GM21529 (cell line): ENCODE measurements at regions not wholly inside any gene's neighbourhood (a gene's known extent, or its start where the extent isn't known, plus 50 kb on each side); places are given as distances from the start of the nearest gene placed in this dataset.
"Not testable (repeated sequence)": the region's sequence is repeated elsewhere in the genome, so short reads cannot be mapped to it uniquely, and the experiment has no call there.

ENCODE experiments used
- ATAC-seq: cut with Tn5 transposase; IDR thresholded peaks from one replicate; pipeline ENCODE4 v1.9.1; 2021; ENCODE audit not compliant: unreplicated experiment

DNA sequence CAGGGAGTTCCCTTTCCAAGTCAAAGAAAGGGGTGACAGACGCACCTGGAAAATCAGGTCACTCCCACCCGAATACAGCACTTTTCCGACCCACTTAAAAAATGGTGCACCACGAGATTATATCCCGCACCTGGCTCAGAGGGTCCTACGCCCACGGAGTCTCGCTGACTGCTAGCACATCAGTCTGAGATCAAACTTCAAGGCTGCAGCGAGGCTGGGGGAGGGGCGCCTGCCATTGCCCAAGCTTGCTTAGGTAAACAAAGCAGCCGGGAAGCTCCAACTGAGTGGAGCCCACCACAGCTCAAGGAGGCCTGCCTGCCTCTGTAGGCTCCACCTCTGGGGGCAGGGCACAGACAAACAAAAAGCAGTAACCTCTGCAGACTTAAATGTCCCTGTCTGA is 277.8 kb upstream of the ARHGAP42 start:
- not testable (repeated sequence) for ATAC-seq

DNA sequence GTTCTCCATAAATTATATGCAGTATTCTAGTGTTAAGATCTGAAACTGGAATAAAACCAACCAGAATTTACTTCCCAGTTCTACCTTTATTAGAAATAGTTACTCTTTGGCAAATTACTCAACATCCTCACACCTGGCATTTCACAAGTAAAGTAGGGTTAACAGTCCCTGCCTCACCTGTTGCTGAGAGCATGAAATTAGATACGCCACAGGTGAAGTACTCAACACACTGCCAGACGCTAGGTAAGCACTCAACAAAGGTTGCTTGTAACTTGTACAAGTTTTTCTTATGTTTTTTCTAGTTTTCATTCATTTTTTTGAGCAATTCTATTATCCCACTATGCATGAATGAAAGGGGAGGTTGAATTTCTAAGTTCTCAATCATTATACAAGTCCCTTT is 267.6 kb upstream of the ARHGAP42 start:
- no peak for ATAC-seq

DNA sequence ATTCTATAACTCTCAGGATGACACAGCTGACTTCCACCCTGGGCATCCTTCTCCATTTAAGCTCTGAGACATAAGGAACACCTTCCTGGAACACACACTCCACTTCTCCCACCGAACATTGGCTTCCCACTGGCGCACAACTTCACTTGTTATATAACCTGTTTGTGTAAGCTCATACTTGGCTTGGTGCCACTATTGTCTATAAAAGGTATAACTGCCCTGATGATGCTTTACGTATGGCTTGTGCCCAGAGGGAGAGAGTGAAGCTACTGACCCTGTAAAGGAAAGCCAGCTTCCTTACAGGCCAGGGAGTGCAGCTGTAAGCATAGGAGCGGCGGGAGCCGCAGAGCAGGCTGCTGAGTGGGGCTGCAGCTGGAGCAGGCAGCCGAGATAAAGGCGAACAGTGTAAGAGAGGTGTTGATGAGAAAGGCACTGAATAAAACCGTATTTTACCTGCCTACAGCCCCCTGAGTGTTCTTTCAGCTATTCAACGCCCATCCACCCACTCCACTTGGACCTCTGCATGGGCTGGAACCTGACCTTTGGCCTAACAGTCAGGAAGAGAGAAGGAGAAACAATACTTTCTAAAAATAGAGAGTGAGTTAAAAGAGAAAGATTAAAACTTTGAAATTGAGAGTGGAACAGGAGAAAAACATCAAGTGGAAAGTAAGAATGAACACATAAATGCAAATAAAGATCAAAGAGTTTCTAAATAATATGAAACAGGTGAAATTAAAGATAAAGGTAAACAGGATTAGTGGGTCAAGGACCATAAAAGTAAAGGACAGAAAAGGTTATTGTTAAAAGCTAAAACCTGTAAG is 252.1 kb upstream of the ARHGAP42 start:
- ATAC-seq: no peak

DNA sequence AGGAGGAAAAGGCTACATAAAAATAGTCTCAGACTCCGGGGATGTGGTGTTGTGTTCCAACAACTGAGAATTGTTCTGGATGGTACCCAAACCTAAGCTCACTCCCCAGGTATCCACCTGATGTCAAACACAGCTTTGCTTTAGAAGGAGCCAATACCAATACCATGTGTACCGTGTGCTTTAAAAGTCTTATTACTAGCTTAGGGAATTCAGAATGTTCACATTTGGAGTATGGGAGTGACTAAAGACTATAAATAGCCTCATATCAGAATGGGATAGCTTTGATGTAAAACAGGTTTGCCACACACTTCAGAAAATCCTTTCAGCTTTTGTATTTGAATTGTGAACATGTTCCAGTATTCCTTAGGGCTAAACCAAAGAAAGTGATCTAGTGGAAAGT is 248.7 kb upstream of the ARHGAP42 start:
- no peak for ATAC-seq

DNA sequence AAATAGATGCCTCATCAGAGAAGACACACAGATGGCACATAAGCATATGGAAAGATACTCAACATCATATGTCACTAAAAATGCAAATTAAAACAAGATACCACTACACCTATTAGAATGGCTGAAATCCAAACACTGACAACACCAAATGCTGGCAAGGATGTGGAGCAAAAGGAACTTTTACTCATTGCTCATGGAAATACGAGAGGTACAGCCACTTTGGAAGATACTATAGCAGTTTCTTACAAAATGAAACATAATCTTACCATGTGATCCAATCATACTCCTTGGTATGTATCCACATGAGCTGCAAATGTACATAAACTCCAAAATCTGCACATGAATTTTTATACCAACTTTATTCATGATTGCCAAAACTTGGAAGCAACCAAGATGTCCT is 246.0 kb upstream of the ARHGAP42 start:
- no peak for ATAC-seq

DNA sequence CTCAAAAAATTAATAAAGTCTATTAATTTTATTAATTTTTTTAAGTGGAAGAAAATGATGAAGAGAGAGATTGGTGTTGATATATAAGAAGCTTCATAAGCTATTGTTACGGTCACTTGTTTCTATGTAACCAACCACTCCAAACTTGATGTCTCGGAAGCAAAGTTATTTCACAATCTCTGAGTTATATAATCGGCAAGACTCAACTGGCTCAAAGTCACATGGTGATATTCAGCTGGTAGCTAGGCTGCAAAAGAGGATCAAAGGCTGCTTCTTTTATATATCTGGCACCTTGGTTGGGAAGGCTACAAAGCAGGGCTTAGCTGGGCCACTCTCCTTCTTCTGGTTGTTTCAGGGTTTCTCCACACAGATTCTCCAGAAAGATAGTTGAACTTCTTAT is 245.1 kb upstream of the ARHGAP42 start:
- ATAC-seq: no peak

DNA sequence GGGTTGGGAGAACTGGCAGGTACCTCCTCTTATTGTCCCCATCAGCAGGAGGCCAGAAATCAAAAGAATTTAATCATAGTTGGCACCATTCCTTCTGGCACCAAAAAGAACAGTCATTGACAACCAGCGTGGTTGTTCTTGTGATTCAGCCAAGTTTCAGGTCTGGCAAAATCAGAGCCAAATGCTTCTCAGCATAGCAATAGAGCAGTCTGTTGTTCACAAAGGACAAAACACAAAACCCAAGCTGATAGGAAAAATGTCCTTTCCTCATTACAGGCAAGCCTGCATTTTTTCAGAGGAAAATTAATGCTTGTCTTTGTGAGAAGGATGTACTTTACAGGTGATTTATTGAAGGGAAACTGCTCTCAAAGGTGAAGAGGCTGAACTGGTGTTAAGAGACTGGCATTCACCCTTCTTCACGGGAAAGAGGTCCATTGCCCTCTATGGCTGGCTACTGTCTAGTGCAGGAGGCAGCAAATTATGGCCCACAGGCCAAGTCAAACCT is 241.8 kb upstream of the ARHGAP42 start:
- ATAC-seq: no peak

DNA sequence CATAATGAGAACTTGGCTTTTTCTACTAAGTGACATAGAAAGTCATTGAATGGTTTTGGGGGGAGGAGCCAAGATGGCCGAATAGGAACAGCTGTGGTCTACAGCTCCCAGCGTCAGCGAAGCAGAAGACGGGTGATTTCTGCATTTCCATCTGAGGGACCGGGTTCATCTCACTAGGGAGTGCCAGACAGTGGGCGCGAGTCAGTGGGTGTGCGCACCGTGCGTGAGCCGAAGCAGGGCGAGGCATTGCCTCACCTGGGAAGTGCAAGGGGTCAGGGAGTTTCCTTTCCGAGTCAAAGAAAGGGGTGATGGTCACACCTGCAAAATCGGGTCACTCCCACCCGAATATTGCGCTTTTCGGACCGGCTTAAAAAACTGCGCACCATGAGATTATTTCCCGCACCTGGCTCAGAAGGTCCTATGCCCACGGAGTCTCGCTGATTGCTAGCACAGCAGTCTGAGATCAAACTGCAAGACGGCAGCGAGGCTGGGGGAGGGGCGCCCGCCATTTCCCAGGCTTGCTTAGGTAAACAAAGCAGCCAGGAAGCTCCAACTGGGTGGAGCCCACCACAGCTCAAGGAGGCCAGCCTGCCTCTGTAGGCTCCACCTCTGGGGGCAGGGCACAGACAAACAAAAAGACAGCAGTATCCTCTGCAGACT is 235.2 kb upstream of the ARHGAP42 start:
- ATAC-seq: not testable (repeated sequence)

DNA sequence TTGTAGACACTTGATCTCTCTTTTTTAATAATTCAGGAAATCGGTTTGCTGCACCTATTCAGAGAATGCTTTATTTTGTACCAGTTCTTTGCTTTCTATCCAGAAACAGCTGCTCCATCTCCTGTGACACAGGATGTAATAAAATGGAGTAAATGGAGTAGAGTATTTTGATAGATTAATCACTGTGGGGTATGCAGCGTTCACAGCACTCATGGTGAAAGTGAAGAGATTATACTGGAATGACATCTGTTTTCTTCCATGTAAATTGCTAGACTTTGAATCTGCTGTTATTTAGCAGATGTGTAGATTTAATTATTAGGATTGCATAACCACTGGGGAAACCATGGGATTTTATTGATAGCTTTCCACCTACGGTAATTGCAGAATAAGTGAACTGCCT is 227.3 kb upstream of the ARHGAP42 start:
- ATAC-seq: no peak

DNA sequence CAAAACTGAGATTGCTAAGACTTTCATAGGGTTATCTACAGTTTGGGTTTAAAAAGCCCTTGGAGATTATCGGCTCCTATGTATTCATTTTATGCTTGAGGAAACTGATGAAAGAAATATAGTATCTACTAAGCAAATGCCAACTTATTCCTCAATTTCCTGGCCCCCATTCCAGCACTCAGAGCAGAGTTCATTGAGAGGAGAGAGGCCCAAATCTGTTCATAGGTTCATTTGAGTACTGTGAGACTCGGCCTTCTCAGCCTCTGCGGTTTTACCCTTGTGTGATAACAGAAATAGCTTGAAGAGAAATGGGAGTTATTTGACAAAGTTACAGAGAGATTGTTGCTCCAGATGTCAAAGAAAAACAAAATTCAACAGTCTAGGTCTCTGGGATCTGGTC is 226.7 kb upstream of the ARHGAP42 start:
- ATAC-seq: no peak

DNA sequence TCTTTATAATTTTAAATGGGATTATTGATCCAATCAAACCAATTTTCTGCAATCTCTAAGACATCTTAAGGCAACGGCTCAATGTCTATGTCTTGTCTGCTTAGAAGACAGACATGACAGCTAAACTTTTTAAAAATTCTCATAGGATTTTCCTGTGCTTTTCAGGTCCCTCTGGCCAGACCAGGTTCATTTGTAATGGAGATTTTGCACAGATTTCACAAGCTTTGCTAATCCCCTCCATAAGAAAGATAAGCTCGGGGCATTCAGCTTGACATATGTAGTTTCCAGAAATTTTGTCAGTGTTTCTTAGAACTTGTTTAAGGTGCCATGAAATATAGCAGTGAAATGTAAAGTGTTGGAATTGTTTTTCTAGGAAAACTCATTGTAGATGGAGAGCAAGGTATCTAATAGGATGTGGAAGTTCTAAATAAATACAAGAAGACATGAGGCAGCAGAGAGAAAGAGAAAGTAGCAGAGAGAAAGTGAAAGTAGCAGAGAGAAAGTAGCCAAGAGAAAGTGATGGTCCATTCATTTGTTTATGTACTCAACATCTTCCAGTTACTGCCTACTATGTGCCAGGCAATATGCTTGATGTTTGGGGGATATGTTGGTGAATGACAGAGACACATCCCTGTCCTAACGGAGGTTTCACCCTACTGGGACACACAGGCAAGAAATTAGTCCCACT is 219.1 kb upstream of the ARHGAP42 start:
- no peak for ATAC-seq

DNA sequence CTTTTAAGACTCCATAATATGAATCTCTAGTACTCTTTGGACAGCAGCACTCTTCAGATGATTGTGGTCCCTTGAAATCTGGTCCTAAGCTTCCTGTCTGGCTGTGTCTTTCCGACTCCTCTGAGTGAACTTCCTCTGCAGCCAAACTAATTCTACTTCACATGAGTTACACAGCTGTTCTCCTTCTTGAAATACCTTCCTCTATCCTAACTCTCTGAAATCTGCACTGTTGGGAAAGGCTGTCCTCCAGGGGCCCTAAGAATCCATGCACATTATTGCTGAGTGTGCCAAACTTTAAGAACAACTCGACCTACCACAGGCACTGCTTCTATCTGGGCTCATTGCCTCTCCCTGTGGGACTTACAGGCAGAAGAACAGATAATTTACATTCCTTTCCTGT is 217.3 kb upstream of the ARHGAP42 start:
- ATAC-seq: no peak

DNA sequence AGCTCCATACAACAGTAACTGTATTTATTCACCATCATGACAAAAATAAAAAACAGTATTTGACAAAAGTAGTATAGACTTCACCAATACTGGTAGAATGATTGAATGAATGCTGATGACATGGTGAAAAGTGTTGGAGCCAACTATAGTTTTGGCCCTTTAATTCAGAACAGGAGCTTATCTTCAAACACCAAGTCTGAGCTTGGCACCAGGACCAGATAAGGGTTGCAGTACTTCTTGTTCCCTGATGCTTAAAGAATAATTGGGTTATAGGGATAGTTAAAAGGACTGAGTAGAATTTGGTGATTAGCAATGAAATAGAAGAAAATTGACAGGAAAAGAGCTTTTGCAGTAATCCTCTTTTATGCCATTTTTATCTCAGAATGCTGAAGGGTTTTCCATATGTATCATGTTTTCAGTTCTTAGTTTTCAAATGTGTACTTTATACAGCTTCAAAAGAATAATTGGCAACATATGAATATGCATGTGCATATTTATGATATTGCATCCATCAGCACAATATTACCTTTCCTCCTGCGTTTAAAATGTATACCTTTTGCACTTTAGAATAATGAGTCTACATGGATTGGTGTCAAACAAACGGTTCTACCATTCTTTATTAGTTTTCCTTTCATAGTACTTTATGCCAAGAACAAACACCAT is 214.2 kb upstream of the ARHGAP42 start:
- no peak for ATAC-seq

DNA sequence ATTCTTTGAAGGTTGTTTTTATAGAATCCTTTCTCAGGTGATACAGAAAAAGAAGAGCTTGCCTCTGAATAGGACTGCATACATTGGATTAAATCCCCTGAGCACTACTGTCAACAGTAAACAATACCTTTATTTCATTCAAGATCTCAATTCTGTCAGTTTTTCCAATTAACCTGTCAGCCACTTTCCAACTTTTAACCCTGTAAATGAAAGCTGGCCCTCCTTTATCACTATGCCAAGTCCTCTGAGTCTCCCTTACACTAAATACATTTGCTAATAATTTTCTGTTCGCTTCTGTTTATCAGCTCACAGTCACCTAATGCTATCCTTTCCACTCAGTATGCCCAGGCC is 213.7 kb upstream of the ARHGAP42 start:
- no peak for ATAC-seq

DNA sequence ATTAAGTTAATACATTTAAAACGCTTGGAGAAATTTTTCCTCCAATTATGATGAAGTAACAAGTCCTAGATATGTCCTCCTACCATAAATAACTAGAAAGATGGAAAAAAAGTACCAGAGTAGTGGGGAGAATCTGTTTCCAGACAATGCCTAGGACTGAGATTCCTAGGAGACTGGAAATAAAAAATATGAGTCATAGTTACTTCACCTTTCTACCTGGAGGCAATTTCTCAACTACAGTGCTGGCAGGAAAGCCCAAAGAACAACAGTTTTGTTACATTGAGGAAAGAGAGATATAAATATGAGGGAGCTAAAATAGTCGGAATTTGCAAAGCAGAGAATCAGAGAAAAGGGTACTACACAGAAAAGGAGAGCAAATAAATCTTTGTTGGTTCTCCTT is 202.1 kb upstream of the ARHGAP42 start:
- no peak for ATAC-seq

DNA sequence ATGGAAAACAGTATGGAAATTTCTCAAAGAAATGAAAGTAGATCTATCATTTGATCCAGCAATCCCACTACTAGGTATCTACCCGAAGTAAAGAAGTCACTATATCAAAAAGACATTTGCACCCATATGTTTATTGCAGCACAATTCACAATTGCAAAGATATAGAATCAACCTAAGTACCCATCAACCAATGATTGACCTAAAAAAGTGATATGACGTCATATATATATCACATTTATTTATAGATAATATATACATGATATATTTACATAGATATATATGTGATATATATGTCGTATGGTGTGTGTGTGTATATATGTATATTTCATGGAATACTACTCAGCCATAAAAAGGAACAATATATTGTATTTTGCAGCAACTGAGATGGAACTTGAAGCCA is 188.3 kb upstream of the ARHGAP42 start:
- no peak for ATAC-seq

DNA sequence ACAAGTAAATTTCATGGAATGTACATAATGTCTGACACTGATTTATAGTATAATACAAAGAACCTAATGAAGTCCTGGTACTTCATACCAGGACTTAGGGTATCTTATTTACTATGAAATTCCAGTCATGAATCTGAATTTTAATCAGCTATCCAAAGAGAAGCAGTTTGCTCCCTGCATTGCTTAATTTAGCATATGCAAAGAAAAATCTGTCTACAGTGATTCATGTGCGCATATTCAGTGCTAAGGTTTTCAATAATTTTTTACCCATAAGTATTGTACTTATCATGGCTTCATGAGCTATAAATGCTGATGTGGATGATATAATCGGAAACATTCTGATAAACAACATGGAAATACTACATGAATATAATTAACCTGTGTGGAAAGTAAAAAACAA is 185.6 kb upstream of the ARHGAP42 start:
- no peak for ATAC-seq

DNA sequence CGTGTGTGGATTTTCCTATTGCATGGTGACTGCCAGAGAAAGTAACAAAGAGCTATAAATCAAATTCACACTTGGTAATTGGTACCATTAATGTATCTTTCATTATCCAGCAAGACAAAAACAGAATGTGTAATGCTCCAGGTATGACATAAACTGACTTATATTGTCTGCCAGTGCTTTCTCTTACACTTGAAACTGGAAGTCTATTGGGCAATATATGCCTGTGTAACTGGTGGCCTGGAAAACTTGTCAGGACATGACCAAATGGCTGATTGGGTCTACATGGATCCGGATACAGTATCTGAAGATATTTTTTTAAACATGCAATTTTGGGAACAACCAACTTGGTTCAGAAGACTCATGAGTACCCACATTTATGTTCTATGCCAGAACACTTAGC is 174.6 kb upstream of the ARHGAP42 start:
- ATAC-seq: no peak

DNA sequence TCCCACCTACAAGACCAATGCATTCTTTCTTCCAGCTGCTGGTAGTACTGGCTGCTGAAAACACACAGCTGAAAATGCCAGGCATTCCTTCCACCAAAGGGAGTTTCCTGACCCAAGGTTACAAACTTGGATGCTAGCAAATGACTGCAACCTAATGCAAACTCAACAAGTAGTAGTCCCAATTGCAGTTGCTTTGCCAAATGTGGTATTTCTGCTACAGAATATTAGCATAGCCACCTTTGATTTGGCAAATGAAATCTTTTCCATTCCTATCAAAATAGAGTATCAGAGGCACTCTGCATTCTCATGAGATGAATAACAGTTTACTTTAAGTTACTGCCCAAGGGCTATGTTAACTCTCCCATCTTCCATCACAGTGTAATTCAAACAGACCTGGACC is 172.0 kb upstream of the ARHGAP42 start:
- no peak for ATAC-seq

DNA sequence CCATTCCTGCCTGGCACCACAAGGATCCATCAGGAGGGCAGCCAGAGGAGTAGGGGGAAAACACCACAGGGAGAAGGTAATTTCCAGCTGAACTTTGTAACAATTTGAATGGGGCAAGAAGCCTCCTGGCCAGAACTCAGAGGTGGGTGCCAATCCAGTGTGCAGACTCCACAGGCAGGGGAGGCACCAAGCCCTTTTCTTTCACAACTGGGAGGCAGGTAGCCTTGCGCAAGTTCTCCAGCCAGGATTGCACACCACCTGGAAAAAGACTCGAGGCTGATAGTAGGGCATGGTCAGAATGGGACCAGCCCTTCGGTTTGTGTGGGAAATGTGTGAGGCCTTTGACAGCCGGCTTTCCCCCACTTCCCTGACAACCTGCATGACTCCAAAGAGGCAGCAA is 161.9 kb upstream of the ARHGAP42 start:
- ATAC-seq: no peak

DNA sequence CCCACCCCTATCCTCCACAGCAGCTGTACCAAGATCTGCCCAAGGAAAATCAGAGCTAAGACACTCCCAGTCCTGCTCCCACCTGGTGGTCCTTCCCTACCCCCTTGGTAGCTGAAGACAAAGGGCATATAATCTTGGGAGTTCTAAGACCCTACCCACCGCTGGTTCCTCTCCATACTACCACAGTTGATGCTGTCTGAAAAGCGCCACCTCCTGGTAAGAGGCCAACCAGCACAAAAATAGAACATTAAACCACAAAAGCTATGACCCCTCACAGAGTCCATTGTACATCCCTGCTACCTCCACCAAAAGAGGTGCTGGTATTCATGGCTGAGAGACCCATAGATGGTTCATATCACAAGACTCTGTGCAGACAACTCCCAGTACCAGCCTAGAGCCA is 161.5 kb upstream of the ARHGAP42 start:
- ATAC-seq: no peak
